ENCODE measurements at regions not wholly inside any gene's neighbourhood (a gene's known extent, or its start where the extent isn't known, plus 50 kb on each side); places are given as distances from the start of the nearest gene placed in this dataset.

DNA sequence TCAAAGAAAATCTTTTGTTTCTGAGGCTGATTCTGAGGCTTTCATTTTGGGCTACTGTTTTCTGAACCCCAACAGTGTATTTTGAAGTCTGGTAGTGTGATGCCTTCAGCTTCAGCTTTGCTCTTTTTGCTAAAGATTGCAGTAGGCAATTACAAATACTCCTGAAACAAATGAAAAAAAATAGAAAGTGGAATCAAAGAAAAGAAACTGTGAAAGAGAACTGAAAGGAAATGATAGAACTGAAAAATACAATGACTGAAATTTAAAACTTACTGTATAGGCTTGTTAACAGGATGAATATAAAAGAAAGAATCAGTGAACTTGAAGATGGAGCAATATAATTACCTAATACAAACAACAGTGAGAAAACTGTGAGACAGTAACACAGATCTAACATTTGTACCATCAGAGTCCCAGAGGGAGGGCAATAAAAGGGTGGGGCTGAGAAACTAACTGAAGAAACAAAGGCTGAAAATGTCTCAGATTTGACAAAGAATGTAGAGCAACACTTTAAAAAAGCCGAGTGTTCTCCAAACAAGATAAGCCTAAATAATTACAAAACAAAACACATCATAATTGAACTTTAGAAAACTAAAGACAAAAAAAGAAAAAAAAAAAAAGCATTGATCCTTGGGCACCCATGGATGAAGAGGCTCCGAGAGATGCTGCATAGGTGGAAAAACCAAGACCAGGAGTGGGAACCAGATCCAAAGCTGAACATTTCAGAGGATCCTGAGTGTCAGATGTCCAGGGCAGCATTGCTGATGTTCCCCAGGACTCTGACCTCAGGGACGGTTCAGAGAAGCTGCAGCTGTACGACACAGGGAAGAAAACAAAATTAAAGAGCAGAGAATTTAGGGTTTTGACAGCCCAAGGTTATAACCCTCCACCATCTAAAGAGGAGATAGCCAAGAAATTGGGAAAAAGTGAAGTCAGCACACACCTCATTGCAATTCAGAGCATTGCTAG is 223.2 kb upstream of the IGFBP3 start:
- no peaks in the 10 kb centered on the region for H3K27me3 ChIP-seq
- no peaks in the 10 kb centered on the region for H3K9me3 ChIP-seq
- intact Hi-C loops (cut with DNase I; ENCODE audit: low total_unique reads): no loop called here
- no peak for DNase-seq
- no peak overlapping the region for H3K27ac ChIP-seq
- H3K36me3 ChIP-seq (ENCODE audit: low read depth, missing control alignments): no peaks in the 10 kb centered on the region
- 57 to 69% methylated on average over 4 of the region's 4 CpGs for WGBS, 2 donors
- no peak overlapping the region for H3K4me3 ChIP-seq
- no peak for TF ChIP-seq CTCF (IDR thresholded peaks at IDR 0.05)
- TF ChIP-seq POLR2A (IDR thresholded peaks at IDR 0.05): no peak
- H3K4me1 ChIP-seq: peaks cover 4% of the 10 kb centered on the region

DNA sequence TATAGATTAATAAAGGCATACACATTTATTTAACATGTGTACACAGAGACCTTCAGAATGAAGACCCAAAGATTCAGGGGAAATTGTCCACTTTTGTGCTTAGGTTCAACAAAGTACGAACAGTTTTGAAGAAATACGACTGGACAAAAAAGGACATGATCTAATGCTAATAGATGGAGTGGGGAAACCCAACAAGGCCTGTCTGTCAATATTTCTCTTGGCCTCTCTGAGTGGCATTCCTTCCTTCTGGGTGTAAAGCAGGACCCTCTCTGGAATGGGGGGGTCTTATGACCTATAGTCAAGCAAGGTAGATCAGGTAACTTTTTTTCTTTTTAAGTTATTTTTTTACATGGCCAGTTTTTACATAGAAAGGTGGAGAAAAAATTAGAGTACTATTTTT is 222.3 kb upstream of the IGFBP3 start:
- WGBS, 2 donors: 84 to 91% methylated on average over 2 of the region's 2 CpGs
- intact Hi-C loops (cut with DNase I; ENCODE audit: low total_unique reads): no loop called here
- H3K36me3 ChIP-seq (ENCODE audit: low read depth, missing control alignments): no peaks in the 10 kb centered on the region
- no peak for DNase-seq
- peaks cover 4% of the 10 kb centered on the region for H3K4me1 ChIP-seq
- H3K9me3 ChIP-seq: no peaks in the 10 kb centered on the region
- no peaks in the 10 kb centered on the region for H3K27me3 ChIP-seq
- TF ChIP-seq CTCF (IDR thresholded peaks at IDR 0.05): no peak
- no peak for TF ChIP-seq POLR2A (IDR thresholded peaks at IDR 0.05)
- no peak overlapping the region for H3K4me3 ChIP-seq
- no peak overlapping the region for H3K27ac ChIP-seq

- DNase-seq: no peak
- H3K27ac ChIP-seq: no peak overlapping the region
- no peaks in the 10 kb centered on the region for H3K27me3 ChIP-seq
- no peaks in the 10 kb centered on the region for H3K36me3 ChIP-seq (ENCODE audit: low read depth, missing control alignments)
- H3K4me3 ChIP-seq: no peak overlapping the region
- no peaks in the 10 kb centered on the region for H3K4me1 ChIP-seq
- intact Hi-C loops (cut with DNase I; ENCODE audit: low total_unique reads): no loop called here
- no peaks in the 10 kb centered on the region for H3K9me3 ChIP-seq
- TF ChIP-seq CTCF (IDR thresholded peaks at IDR 0.05) (no peak), POLR2A (IDR thresholded peaks at IDR 0.05) (no peak)
Observed at GRCh38 chr7:46139079-46139478, 218.0 kb upstream of the IGFBP3 start.

- no peaks in the 10 kb centered on the region for H3K27me3 ChIP-seq
- no peak overlapping the region for H3K4me3 ChIP-seq
- TF ChIP-seq CTCF (IDR thresholded peaks at IDR 0.05) (no peak), POLR2A (IDR thresholded peaks at IDR 0.05) (no peak)
- H3K27ac ChIP-seq: no peak overlapping the region
- intact Hi-C loops (cut with DNase I; ENCODE audit: low total_unique reads): no loop called here
- WGBS, 2 donors: 85 to 92% methylated on average over 3 of the region's 3 CpGs
- DNase-seq: no peak
- no peaks in the 10 kb centered on the region for H3K9me3 ChIP-seq
- H3K36me3 ChIP-seq (ENCODE audit: low read depth, missing control alignments): no peaks in the 10 kb centered on the region
- H3K4me1 ChIP-seq: no peaks in the 10 kb centered on the region
Observed at GRCh38 chr7:46137725-46138124, 216.7 kb upstream of the IGFBP3 start.

DNA sequence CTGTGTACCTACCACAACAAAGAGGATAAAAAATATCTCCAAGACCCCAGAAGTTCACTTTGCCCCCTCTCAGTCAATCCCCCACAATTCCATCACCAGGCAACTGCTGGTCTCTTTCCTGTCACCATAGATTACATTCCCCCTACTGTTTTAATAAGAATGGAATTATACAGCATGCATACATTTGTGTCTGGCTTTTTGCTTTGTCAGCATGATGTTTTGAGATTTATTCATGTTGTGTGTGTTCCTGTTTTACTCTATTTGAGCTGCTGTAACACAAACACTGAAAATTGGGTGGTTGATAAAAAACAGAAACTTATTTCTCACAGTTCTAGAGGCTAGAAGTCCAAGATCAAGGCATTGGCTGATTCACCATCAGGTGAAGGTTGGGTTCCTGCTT is 214.5 kb upstream of the IGFBP3 start:
- Histone ChIP-seq H3K4me3 (no peak overlapping the region), H3K27ac (no peak overlapping the region), H3K4me1 (no peaks in the 10 kb centered on the region), H3K36me3 (ENCODE audit: low read depth, missing control alignments) (no peaks in the 10 kb centered on the region), H3K9me3 (no peaks in the 10 kb centered on the region), H3K27me3 (no peaks in the 10 kb centered on the region)
- DNase-seq: no peak
- no peak for TF ChIP-seq CTCF (IDR thresholded peaks at IDR 0.05)
- TF ChIP-seq POLR2A (IDR thresholded peaks at IDR 0.05): no peak
- intact Hi-C loops (cut with DNase I; ENCODE audit: low total_unique reads): no loop called here
